ENCODE measurements at regions not wholly inside any gene's neighbourhood (a gene's known extent, or its start where the extent isn't known, plus 50 kb on each side); places are given as distances from the start of the nearest gene placed in this dataset.

GRCh38 chr10:8911032-8911431 lies 856.5 kb downstream of the GATA3 start:
- TF ChIP-seq CTCF (IDR thresholded peaks at IDR 0.05 in 2 of 3, conservative IDR thresholded peaks at IDR 0.05 in 1 of 3; ENCODE audit: borderline replicate concordance in 1 of 3, insufficient read depth in 1 of 3, low read depth in 2 of 3, low read length in 2 of 3) (no peak), ZFX (IDR thresholded peaks at IDR 0.05) (no peak), CEBPB (IDR thresholded peaks at IDR 0.05; ENCODE audit: low read depth) (no peak), POLR2A (IDR thresholded peaks at IDR 0.05; ENCODE audit: borderline replicate concordance, extremely low read depth, insufficient read depth, insufficient read length) (no peak), REST (IDR thresholded peaks at IDR 0.05; ENCODE audit: low read depth) (no peak)

Data from HCT116 (cell line).